CD14-positive monocyte (primary cell): ENCODE measurements at regions not wholly inside any gene's neighbourhood (a gene's known extent, or its start where the extent isn't known, plus 50 kb on each side); places are given as distances from the start of the nearest gene placed in this dataset.

Experiments used
- DNase-seq, 3 donors: peaks; one replicate each; pipeline ENCODE4 v3.0.0-alpha.2; 2011 to 2022
- H2AFZ ChIP-seq: 2 replicates; pipeline ENCODE4 v1.6.0; 2012; ENCODE audit warnings: mild to moderate bottlenecking, low read depth, low read length, inconsistent platforms; ENCODE audit not compliant: insufficient read depth, poor library complexity, severe bottlenecking
- H3K27ac ChIP-seq, 2 donors: 1 replicate in 1 of 2; 2 replicates in 1 of 2; pipeline ENCODE4 v1.5.1; 2012 to 2013; ENCODE audit warnings: low read length in 2 of 2, control low read depth in 1 of 2, inconsistent platforms in 1 of 2, low read depth in 1 of 2, mild to moderate bottlenecking in 1 of 2
- H3K27me3 ChIP-seq, 2 donors: one replicate each; pipeline versions ENCODE4 v1.6.0 to v1.6.1; 2011 to 2013; ENCODE audit warnings: low read length in 2 of 2; ENCODE audit not compliant: control insufficient read depth in 2 of 2, insufficient read depth in 2 of 2
- H3K36me3 ChIP-seq, 2 donors: replicated peaks in 1 of 2; 1 replicate in 1 of 2; 2 replicates in 1 of 2; pipeline versions ENCODE4 v1.5.1 to v1.6.1; 2012 to 2013; ENCODE audit warnings: low read length in 2 of 2, control low read depth in 1 of 2, inconsistent platforms in 1 of 2, mild to moderate bottlenecking in 1 of 2; ENCODE audit not compliant: insufficient read depth in 2 of 2, control insufficient read depth in 1 of 2
- H3K4me1 ChIP-seq, 2 donors: 1 replicate in 1 of 2; 2 replicates in 1 of 2; pipeline versions ENCODE4 v1.5.1 to v1.6.1; 2012 to 2013; ENCODE audit warnings: low read length in 2 of 2, control low read depth in 1 of 2, inconsistent platforms in 1 of 2, mild to moderate bottlenecking in 1 of 2, moderate library complexity in 1 of 2; ENCODE audit not compliant: insufficient read depth in 2 of 2, control insufficient read depth in 1 of 2
- H3K4me2 ChIP-seq: replicated peaks from 2 replicates; pipeline ENCODE3; 2012; ENCODE audit warnings: low read length, moderate library complexity, mild to moderate bottlenecking; ENCODE audit not compliant: poor library complexity, severe bottlenecking; ENCODE audit errors: extremely low read depth
- H3K4me3 ChIP-seq, 3 experiments: fragments of 200-600 bp in 1 of 3; sonication (generic) in 1 of 3; replicated peaks in 1 of 3; 1 replicate in 2 of 3; 2 replicates in 1 of 3; pipeline ENCODE4 v1.5.1; 2011 to 2013; ENCODE audit warnings: low read length in 3 of 3, mild to moderate bottlenecking in 3 of 3, control low read depth in 2 of 3, low read depth in 2 of 3, inconsistent platforms in 1 of 3, moderate library complexity in 1 of 3
- H3K79me2 ChIP-seq: 2 replicates; pipeline ENCODE4 v1.6.0; 2012; ENCODE audit warnings: mild to moderate bottlenecking, control low read depth, inconsistent platforms, low read length, moderate library complexity; ENCODE audit not compliant: insufficient read depth
- H3K9ac ChIP-seq: 2 replicates; pipeline ENCODE4 v1.6.0; 2017; ENCODE audit warnings: low read length, mild to moderate bottlenecking; ENCODE audit not compliant: insufficient read depth, poor library complexity, severe bottlenecking
- H3K9me3 ChIP-seq, 2 donors: replicated peaks in 1 of 2; 1 replicate in 1 of 2; 2 replicates in 1 of 2; pipeline versions ENCODE4 v1.5.1 to v1.6.1; 2012 to 2013; ENCODE audit warnings: low read length in 2 of 2, control low read depth in 1 of 2; ENCODE audit not compliant: control insufficient read depth in 1 of 2, insufficient read depth in 1 of 2
- H4K20me1 ChIP-seq: 2 replicates; pipeline ENCODE4 v1.6.0; 2012; ENCODE audit warnings: mild to moderate bottlenecking, low read length, control low read depth, moderate library complexity; ENCODE audit not compliant: insufficient read depth
- H3K27ac Mint-ChIP-seq, 7 donors: one replicate each; pipeline ENCODE4 v1.8.0; 2020; ENCODE audit warnings: mild to moderate bottlenecking in 7 of 7, mixed read lengths in 7 of 7, moderate library complexity in 6 of 7, inconsistent platforms in 2 of 7
- H3K27me3 Mint-ChIP-seq, 3 donors: one replicate each; pipeline ENCODE4 v1.8.0; 2021 to 2022; ENCODE audit warnings: low read depth in 3 of 3, mild to moderate bottlenecking in 3 of 3, mixed read lengths in 3 of 3, moderate library complexity in 3 of 3, inconsistent platforms in 1 of 3
- H3K36me3 Mint-ChIP-seq, 2 donors: one replicate each; pipeline ENCODE4 v1.8.0; 2020; ENCODE audit warnings: mixed read lengths in 2 of 2, inconsistent platforms in 1 of 2, mild to moderate bottlenecking in 1 of 2
- H3K4me1 Mint-ChIP-seq: one replicate; pipeline ENCODE4 v1.8.0; 2020; ENCODE audit warnings: mild to moderate bottlenecking, mixed read lengths
- H3K4me3 Mint-ChIP-seq, 2 donors: one replicate each; pipeline ENCODE4 v1.8.0; 2020; ENCODE audit warnings: mild to moderate bottlenecking in 2 of 2, mixed read lengths in 2 of 2, moderate library complexity in 1 of 2
- H3K9me3 Mint-ChIP-seq, 7 donors: one replicate each; pipeline ENCODE4 v1.8.0; 2020 to 2022; ENCODE audit warnings: mixed read lengths in 7 of 7, mild to moderate bottlenecking in 6 of 7, moderate library complexity in 6 of 7, inconsistent platforms in 2 of 7
- CTCF ChIP-seq: fragments of 200-600 bp; IDR thresholded peaks from one replicate; pipeline ENCODE4 v1.8.0; 2022; ENCODE audit warnings: antibody characterized with exemption, mild to moderate bottlenecking
- WGBS: methylation state at CpG from one replicate; pipeline ENCODE4 v1.1.5; 2013; ENCODE audit warnings: missing lambda C conversion rate; ENCODE audit not compliant: insufficient coverage; 5-methylcytosine and 5-hydroxymethylcytosine counted together
- intact Hi-C, 2 donors: fragments of 100-400 bp; cut with micrococcal nuclease; formaldehyde crosslinking; loops; one replicate each; pipeline versions ENCODE4 v1.15.0 to v1.15.1; 2023

GRCh38 chr10:106511917-106512316 is 652.6 kb downstream of the SORCS1 start:
- H4K20me1 ChIP-seq, result no peaks in the 10 kb centered on the region
- DNase-seq, result no peak
- H3K27me3 ChIP-seq, result no peaks in the 10 kb centered on the region
- no peak overlapping the region for H3K4me2 ChIP-seq
- H3K79me2 ChIP-seq, result no peaks in the 10 kb centered on the region
- H3K27ac ChIP-seq, result no peak overlapping the region
- Mint-ChIP-seq H3K27ac (no peak overlapping the region), H3K4me3 (no peak overlapping the region), H3K4me1 (no peaks in the 10 kb centered on the region), H3K27me3 (peaks cover 0 to 1% (median 0%) of the 10 kb centered on the region in 3 donors), H3K36me3 (no peaks in the 10 kb centered on the region), H3K9me3 (peaks cover 0 to 5% (median 0%) of the 10 kb centered on the region in 7 donors)
- WGBS, result no CpG with 5 or more reads among the region's 3 CpGs
- H3K36me3 ChIP-seq, result no peaks in the 10 kb centered on the region
- H3K4me1 ChIP-seq, result no peaks in the 10 kb centered on the region
- TF ChIP-seq CTCF, result no peak
- H3K9ac ChIP-seq, result no peak overlapping the region
- intact Hi-C loops, result no loop called here
- no peaks in the 10 kb centered on the region for H3K9me3 ChIP-seq
- H3K4me3 ChIP-seq, result no peak overlapping the region
- no peak overlapping the region for H2AFZ ChIP-seq

- WGBS, result no CpG with 5 or more reads among the region's 1 CpG
- H3K4me3 Mint-ChIP-seq, result no peak overlapping the region
- TF ChIP-seq CTCF, result no peak
Measured at GRCh38 chr10:106508950-106509349, 655.6 kb downstream of the SORCS1 start.

More at GRCh38 chr10:106508950-106509349, 655.6 kb downstream of the SORCS1 start:
- Histone ChIP-seq H3K4me1 (no peaks in the 10 kb centered on the region), H3K27me3 (no peaks in the 10 kb centered on the region), H3K36me3 (no peaks in the 10 kb centered on the region), H3K9me3 (peaks cover 0 to 7% of the 10 kb centered on the region in 2 donors), H3K9ac (no peak overlapping the region), H3K4me2 (no peak overlapping the region), H3K4me3 (no peak overlapping the region), H4K20me1 (no peaks in the 10 kb centered on the region), H2AFZ (no peak overlapping the region), H3K79me2 (no peaks in the 10 kb centered on the region), H3K27ac (no peak overlapping the region)
- no peak for DNase-seq
- H3K36me3 Mint-ChIP-seq, result no peaks in the 10 kb centered on the region
- H3K4me1 Mint-ChIP-seq, result no peaks in the 10 kb centered on the region
- H3K27me3 Mint-ChIP-seq, result no peaks in the 10 kb centered on the region
- intact Hi-C loops, result no loop called here
- H3K27ac Mint-ChIP-seq, result no peak overlapping the region
- H3K9me3 Mint-ChIP-seq, result peaks cover 0 to 5% (median 2%) of the 10 kb centered on the region in 7 donors
